GM18858 (cell line): ENCODE measurements at regions not wholly inside any gene's neighbourhood (a gene's known extent, or its start where the extent isn't known, plus 50 kb on each side); places are given as distances from the start of the nearest gene placed in this dataset.

Source experiments
- ATAC-seq: cut with Tn5 transposase; IDR thresholded peaks from one replicate; pipeline ENCODE4 v1.9.1; 2021; ENCODE audit not compliant: unreplicated experiment

DNA sequence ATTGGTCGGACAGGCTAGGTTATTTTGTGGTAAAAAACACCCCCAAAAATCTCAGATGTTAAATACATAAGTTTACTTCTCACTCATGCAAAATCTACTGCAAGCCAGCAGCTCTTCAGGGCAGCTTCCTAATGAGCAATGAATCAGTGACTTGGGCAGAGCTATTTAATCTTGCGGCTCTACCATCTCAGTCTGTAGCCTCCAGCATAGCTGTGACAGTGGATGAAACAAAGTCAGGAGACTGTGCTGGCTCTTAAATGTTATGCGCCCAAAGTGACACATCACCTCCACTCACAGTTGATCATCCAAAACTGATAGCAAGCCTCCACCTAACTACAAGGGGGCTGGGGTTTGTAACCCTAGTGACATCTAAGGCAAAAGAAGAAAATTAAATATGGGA lies 571.9 kb downstream of the METTL4 start:
- no peak for ATAC-seq

DNA sequence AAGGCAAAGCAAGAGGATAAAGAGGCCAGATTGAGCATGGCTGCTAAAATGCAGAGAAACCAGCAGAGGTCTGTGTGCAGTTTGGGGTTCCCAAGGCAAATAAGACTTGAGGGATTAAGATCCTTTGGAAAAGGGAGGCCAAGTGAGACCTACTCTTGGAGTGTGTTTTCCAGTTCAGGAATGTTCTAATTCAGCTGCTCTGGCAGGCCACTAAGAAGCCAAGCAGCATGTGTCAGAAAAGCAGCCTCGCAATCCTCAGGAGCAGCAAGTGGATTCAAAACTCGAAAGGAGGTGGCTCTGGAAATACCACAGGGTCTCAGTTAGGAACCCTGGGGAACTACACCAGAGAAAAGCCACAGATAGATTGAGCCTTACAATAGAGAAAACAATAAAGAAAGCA lies 569.2 kb downstream of the METTL4 start:
- ATAC-seq, result no peak

DNA sequence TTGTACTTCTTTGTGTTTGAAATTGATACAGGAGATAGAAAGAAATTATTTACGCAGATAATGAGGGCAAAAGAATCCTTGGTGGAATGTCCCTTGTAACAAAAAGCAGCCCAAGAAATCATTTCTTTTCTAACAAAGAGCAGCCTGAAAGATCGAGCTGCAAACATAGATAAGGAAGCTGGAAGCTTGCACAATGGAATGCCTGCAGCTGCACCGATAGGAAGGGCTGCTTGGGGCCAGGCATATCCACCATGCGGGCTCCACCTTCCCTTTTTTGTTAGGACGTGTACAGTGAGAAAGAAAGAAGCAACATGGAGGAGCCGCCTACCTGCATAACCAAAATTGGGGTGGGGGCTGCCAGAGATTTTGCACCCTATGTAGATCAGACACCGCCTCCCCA lies 568.7 kb downstream of the METTL4 start:
- ATAC-seq, result no peak

DNA sequence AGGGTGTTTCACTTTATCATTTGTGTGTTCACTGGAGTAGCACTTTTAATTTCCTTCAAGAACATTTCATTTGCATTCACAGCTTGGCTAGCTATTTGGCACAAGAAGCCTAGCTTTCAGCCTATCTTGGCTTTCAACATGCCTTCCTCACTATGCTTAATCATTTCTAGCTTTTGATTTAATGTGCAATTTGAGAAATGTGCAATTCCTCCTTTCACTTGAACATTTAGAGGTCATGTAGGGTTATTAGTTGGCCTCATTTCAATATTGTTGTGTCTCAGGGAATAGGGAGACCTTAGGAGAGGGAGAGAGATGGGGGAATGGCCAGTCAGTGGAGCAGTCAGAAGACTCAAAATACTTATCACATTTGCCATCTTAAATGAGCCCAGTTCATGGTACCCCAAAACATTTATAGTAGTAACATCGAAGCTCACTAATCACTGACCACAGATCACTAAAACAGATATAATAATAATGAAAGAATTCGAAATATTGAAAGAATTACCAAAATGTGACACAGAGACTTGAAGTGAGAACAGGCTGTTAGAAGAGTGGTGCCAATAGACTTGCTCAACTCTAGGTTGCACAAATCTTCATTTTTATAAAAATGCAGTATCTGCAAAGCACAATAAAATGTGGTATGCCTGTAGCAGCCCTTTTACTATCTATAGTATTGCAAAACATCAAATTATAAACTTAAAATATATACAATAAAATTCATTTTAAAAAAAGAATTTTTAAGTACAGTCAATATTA lies 561.2 kb downstream of the METTL4 start:
- ATAC-seq, result no peak

DNA sequence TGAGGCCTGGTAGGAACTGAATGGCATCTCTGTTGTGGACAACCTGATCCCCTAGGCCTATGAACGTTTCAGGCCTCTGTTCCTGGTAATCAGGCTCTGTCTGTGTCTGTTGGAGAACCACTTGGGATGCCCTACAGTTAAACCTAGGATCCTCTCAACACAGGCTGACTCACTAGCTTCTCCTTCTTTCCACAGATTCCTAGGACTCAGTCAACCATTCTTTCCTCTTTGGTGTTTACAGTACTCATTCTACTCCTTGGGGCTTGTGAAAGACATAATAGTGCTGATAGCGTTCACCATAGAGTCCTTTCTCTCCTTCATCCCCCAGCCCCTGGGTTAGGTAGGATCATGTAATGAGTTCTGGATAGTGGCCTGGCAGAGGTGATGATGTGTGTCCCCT lies 544.3 kb downstream of the METTL4 start:
- ATAC-seq, result no peak

DNA sequence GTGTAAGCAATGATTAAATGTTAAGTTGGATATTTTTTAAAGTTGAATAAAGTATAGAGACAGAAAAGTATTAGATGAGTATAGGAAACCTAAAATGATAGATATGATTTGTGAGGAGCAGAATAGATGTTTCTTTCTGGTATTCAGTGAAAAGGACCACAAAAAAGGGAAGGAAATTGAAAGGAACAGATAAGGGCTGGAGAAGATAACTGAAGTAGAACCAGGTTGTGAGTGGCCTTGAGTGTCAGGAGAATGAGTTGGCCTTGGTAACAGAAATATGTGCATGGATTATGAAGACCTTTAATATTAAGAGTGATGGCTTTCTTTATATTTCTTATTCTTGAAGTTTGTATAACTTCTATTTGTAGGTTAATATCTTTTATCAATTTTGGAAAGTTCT lies 543.5 kb downstream of the METTL4 start:
- no peak for ATAC-seq

DNA sequence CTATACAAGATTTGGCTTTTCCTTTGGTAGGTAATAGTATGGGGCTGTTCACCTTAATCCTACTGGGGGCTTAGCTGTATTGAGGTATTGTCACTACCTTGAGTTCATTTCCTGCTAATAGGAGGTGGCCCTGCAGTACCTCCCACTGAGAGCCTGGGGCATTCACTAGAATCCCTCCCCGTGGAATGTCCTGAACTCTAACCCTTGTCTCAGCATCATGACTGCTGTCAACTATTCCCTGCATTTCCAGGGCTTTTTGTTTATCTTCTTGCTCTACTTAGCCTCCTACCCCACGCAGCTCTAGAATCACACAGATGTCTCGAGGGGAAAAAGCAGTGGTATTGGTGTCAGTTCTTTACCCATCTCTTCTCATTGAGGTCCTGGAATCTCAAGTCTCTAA lies 542.3 kb downstream of the METTL4 start:
- ATAC-seq, result no peak

DNA sequence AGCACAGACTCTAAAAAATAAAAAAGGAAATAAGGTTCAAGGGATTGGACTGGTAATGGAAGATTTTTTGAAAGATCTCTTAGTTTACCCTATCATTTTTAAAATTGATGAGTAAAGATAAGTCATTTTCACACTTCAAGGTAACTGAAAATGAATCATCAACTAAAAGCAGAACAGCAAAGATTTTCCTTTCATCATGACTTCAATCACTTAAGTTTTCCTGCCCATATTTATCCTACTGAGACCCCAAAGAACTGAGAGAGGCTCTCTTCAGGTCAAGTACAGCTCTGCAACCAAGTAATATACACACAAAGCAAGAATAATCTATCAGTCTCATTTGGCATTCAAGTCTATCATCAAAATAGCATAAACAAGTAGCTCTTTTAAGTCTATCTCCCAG lies 540.7 kb downstream of the METTL4 start:
- no peak for ATAC-seq

DNA sequence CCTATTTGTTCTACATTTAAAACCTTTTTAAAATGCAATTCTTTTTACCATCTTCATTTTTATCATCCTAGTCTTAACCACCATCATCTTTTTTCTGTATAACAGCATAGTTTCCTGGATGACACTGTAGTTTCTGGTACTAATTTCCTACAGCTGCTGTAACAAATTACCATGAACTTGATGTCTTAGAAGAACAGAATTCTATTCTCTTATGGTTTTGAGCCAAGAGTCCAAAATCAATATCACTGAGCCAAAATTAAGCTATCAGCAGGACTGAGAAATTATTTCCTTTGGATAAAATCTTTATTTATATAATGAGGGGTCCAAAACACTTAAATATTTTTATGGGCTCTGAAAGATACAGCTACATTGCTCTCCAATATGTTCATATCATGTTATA lies 539.3 kb downstream of the METTL4 start:
- ATAC-seq, result no peak

DNA sequence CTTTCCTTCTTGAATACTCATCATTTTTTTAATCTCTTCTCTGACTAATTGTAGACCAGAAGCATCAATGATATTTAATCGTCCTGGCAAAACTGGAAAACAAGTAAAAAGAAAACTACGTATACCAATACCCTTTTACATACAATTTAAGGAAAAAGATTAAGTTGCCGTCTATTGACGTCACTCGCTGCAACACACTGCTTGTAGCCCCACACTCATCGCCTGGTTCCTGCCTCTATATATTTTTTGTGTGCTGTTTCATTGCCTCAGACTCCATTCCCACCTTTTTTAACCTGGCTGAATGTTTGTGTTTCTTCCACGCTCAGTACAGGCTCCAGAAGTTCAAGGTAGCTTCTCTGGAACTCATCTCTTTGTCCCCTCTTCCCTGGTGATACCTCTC lies 536.2 kb downstream of the METTL4 start:
- no peak for ATAC-seq

DNA sequence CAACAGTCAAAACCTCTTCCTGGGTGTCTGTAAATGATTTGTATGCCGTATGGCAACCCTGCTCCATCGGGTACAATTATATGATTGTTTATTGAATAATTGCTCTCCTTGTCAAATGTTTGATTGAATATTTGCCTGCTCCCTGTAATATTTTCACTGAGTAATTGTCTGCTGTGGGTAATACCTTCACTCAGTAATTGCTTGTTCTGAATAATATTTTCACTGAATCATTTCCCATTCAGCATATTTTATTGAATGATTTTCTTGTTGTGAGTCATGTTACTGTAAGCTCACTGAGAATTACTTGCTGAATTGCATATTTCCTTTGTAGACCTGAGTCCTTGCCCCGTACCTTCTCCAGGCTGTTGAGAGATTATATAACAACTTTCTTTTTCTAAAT lies 535.2 kb downstream of the METTL4 start:
- ATAC-seq, result no peak

DNA sequence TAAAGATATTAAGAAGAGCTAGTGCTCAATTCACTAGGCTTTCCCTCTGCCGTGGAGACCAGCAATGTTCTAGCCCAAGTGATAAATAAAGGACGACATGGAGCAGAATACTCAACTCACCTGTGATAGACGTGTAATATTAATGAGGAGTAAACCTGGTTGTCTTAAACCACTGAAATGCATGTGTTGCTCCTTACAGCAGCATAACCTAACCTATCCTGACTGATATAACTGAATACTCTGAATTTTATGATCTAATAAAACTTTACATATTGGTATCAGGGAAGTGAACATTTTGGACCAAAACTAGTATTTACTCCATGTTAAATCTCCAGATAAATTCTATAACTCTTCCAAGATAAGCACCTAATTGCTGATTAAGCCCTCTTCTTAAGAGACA lies 531.0 kb downstream of the METTL4 start:
- ATAC-seq, result no peak

DNA sequence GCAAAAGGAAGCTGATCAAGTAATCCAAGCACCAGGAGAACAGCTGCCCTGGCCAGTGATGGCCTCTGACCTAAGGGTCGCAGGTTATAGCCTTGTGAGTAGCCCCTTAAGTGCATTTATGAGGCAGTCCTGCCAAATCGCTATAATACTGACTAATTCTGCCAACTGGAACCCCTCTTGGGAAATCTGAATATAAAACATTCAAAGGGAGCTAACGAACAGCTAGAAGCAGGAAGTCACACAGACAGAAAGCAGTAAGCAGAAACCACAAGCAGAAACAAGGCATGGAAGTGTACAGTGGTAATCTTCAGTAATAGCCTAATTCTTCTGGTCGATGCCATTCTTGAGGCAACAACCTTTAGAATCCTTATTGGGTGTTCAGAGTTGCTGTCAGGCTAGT lies 521.3 kb downstream of the METTL4 start:
- ATAC-seq, result no peak

DNA sequence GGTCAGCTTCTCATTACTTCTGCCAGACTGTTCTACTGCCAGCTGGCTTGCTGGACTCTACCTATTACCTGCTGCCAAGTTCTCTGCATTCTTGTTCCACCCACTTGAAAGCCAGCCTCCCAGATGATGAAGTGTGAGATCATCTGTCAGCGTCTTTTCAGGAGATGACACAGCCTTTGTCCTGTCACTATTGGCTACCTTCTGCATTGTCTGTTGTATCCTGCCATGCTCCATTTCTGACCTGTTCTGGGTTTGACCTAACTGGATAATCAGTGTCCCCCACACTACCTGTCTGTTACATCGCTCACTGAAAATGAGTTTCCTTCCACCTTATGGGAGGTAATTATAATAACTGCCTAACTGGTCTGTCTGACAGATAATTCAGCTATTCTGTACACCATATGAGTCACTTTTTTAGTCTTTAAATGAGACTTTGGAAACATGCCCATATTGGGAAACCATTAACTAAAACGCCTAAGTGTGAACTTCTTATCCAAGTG lies 520.6 kb downstream of the METTL4 start:
- no peak for ATAC-seq

DNA sequence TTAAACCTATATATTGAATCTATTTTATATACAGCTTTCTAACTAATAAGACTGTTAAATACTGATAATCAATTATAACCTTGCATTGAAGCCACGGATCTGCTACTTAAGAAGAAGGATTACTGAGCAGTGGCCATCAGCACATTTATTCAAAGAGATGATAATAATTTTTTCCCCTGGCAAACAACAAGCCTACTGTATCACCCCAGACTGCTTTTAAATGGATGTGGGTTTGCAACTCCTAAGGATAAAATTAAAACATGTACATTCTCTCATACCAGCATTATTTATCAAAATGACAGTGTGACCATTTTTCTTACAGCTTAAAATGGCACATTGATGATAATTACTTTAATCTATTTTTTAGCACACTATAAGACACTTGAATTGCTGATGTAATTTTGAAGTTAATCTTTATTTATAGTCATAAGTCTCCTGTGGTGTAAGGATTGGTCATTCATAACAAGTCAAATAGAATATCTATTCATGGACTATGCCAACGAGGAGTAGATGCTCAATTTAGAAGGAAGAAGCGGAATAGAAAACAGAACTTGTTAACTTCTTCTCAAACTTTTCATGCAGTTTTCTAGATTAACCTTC lies 517.7 kb downstream of the METTL4 start:
- no peak for ATAC-seq

DNA sequence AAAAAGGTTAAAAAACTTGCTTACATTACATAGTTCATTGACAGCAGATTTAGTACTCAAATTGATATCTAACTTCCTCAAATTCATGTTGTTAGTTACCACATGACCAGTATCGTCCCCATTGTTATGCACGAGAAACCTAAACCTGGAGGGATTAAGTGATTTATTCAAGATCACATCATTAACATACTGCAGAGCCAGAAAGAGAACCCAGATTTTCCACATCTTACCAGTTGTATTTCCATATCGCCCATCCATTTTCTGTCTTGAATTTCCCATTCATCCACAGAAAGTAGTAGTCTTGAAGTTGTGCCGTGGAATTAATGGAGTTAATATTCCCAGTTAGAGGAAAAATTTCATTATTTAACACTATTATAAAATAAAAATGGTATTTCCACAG lies 512.0 kb downstream of the METTL4 start:
- ATAC-seq, result no peak

DNA sequence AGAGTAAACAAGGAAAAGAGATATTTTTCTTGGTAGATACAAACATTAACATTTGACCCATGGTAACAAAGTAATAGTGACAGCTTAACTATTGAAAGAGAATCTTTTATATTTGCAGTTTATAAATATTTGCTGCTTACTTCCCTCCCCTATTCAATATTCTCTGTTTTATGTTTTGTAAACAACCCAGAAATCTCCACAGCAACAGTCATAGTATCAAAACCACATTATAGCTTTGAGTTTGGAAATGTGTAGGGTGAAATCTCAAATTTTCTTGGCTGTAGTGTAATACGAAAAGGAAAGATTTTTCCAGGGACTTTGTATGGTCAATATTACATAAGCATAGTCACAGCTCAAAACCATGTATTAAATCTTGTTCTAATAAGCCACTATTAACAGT lies 511.2 kb downstream of the METTL4 start:
- ATAC-seq, result no peak

DNA sequence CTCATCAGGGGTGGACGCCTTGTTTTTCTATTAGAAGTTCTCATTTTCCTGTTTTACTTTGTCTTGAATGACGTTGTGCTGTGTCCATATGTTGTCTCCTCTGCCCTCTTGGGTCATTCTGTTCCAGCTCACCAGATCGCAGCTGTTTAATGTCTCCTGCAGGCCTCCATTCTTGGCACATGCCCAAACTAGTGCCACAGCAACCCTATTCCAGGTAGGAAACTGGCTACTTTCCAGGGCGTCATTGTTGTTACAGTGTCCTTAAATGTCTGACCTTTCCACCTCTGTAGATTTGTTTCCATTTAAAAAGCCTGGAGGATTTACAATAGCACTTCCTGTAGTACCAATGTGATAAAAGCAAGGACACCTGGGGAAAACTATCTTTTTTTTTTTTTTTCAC lies 500.7 kb downstream of the METTL4 start:
- no peak for ATAC-seq

DNA sequence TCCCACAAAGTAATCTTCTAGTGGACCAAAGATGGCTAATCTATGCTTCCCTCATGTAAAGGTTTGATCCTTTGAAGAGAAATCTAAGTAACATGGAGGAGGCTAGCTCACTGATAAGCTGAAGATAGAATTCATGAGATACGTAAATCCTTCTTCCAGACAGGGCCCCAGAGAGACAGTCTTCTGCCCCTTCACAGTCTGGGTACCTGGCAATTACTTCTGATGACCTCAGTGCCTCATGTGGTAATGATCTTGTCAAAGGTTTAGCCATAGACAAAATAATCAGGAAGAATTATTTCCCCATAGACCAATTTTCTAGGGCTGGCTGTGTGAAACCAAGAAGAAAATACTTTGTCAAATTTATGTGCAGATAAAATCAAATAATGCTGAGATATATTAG lies 495.8 kb downstream of the METTL4 start:
- no peak for ATAC-seq

DNA sequence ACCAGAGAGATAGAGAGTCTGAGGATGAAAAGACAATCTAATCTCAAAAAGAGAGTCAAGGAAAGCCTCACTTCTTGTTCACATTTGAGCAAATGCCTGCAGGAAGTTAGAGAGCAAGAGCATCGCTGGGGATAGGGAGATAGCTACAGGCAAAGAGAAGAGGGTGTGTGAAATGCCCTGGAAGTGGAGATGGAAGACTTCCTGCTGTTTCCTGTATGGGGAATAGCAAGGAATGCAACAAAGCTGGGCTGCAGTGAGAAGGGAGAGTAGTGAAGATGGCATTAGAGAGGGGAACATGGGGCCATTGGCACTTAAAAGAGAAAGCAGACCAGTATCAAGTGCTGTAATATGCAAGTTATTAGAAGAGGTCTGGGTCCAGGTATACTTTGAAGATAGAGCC lies 488.6 kb downstream of the METTL4 start:
- no peak for ATAC-seq

DNA sequence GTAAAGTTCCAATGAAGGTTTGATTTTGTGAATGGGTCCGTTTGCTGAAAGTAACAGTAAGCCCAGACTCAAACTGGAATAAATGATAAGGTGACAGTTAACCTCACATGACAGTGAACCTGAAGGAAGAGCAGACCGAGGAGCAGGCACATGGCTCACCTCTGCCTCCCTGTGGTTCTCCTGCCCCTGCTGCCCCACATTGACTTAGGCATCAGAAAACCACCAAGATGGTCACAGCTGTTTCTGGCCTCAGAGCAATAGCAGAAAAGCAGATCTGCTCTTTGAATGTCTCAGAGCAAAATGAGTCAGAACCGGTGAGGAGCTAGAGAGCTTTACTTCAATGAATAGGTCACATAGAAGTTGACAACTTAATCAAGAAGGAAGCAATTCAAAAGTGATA lies 487.6 kb downstream of the METTL4 start:
- no peak for ATAC-seq

DNA sequence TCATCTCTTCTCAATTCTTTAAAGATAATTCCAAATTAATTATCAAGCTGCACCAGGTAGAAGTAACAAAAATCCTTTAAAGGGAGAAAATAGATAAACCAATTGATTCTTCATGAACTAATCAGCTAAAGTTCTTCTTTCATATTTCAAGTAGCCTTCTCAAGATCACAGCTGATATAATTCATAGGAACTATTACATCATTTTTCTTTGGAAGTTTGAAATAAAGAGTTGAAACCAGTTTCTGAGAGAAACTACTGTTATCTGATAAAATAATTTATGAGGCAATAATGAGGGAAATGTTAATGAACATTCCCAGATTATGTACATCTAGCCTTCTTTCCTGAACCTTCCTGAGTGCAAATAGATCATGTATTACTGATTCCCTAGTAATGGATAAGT lies 484.9 kb downstream of the METTL4 start:
- no peak for ATAC-seq
